ENCODE measurements at regions not wholly inside any gene's neighbourhood (a gene's known extent, or its start where the extent isn't known, plus 50 kb on each side); places are given as distances from the start of the nearest gene placed in this dataset.

- intact Hi-C loops (cut with micrococcal nuclease; ENCODE audit: unreplicated experiment), result no loop called here
These were observed 581.7 kb downstream of the CSNK1G3 start for GRCh38 chr5:124093658-124094057.

GRCh38 chr5:124090115-124090514 is 578.1 kb downstream of the CSNK1G3 start:
- Histone ChIP-seq H3K4me1 (ENCODE audit: insufficient read depth, low read length, poor library complexity, severe bottlenecking) (no peaks in the 10 kb centered on the region), H3K27me3 (replicated peaks; ENCODE audit: insufficient read depth, low read depth, low read length, poor library complexity) (no peaks in the 10 kb centered on the region), H3K36me3 (ENCODE audit: insufficient read depth, low read length, poor library complexity, severe bottlenecking) (no peaks in the 10 kb centered on the region), H3K9me3 (ENCODE audit: low read depth, low read length, poor library complexity, severe bottlenecking) (no peaks in the 10 kb centered on the region), H3K27ac (ENCODE audit: low read depth, low read length, poor library complexity, severe bottlenecking) (no peak overlapping the region), H3K4me3 (ENCODE audit: low read depth, low read length, poor library complexity, severe bottlenecking) (no peak overlapping the region)
- ChIA-PET POLR2A (ENCODE audit: low non-redundant PET) (no interaction called here), CTCF (no interaction called here)
- DNase-seq (ENCODE audit: low spot score), result no peak
- TF ChIP-seq EZH2 (IDR thresholded peaks at IDR 0.05; ENCODE audit: borderline replicate concordance, low read depth, low read length, poor library complexity, severe bottlenecking) (no peak), CTCF (conservative IDR thresholded peaks at IDR 0.05; ENCODE audit: low read depth, low read length) (no peak)
- no TSS peak for BruUV-seq (replicated peaks)
- intact Hi-C loops (cut with micrococcal nuclease; ENCODE audit: unreplicated experiment), result no loop called here

More at GRCh38 chr5:124093658-124094057, 581.7 kb downstream of the CSNK1G3 start:
- no peak overlapping the region for H3K4me3 ChIP-seq (ENCODE audit: low read depth, low read length, poor library complexity, severe bottlenecking)
- no TSS peak for BruUV-seq (replicated peaks)
- no peaks in the 10 kb centered on the region for H3K4me1 ChIP-seq (ENCODE audit: insufficient read depth, low read length, poor library complexity, severe bottlenecking)
- H3K9me3 ChIP-seq (ENCODE audit: low read depth, low read length, poor library complexity, severe bottlenecking), result no peaks in the 10 kb centered on the region
- CTCF ChIA-PET, result no interaction called here
- no peak for DNase-seq (ENCODE audit: low spot score)
- POLR2A ChIA-PET (ENCODE audit: low non-redundant PET), result no interaction called here
- H3K27ac ChIP-seq (ENCODE audit: low read depth, low read length, poor library complexity, severe bottlenecking), result no peak overlapping the region
- H3K27me3 ChIP-seq (replicated peaks; ENCODE audit: insufficient read depth, low read depth, low read length, poor library complexity), result peaks cover 2% of the 10 kb centered on the region
- TF ChIP-seq CTCF (conservative IDR thresholded peaks at IDR 0.05; ENCODE audit: low read depth, low read length), result no peak
- TF ChIP-seq EZH2 (IDR thresholded peaks at IDR 0.05; ENCODE audit: borderline replicate concordance, low read depth, low read length, poor library complexity, severe bottlenecking), result no peak
- H3K36me3 ChIP-seq (ENCODE audit: insufficient read depth, low read length, poor library complexity, severe bottlenecking), result no peaks in the 10 kb centered on the region

GRCh38 chr5:124089578-124089977 is 577.6 kb downstream of the CSNK1G3 start:
- no TSS peak for BruUV-seq (replicated peaks)
- Histone ChIP-seq H3K27me3 (replicated peaks; ENCODE audit: insufficient read depth, low read depth, low read length, poor library complexity) (no peaks in the 10 kb centered on the region), H3K4me1 (ENCODE audit: insufficient read depth, low read length, poor library complexity, severe bottlenecking) (no peaks in the 10 kb centered on the region), H3K4me3 (ENCODE audit: low read depth, low read length, poor library complexity, severe bottlenecking) (no peak overlapping the region), H3K27ac (ENCODE audit: low read depth, low read length, poor library complexity, severe bottlenecking) (no peak overlapping the region), H3K36me3 (ENCODE audit: insufficient read depth, low read length, poor library complexity, severe bottlenecking) (no peaks in the 10 kb centered on the region), H3K9me3 (ENCODE audit: low read depth, low read length, poor library complexity, severe bottlenecking) (no peaks in the 10 kb centered on the region)
- ChIA-PET CTCF (no interaction called here), POLR2A (ENCODE audit: low non-redundant PET) (no interaction called here)
- intact Hi-C loops (cut with micrococcal nuclease; ENCODE audit: unreplicated experiment), result no loop called here
- no peak for TF ChIP-seq CTCF (conservative IDR thresholded peaks at IDR 0.05; ENCODE audit: low read depth, low read length)
- no peak for TF ChIP-seq EZH2 (IDR thresholded peaks at IDR 0.05; ENCODE audit: borderline replicate concordance, low read depth, low read length, poor library complexity, severe bottlenecking)
- no peak for DNase-seq (ENCODE audit: low spot score)
